Colon (tissue), 2 donors: ENCODE measurements at regions not wholly inside any gene's neighbourhood (a gene's known extent, or its start where the extent isn't known, plus 50 kb on each side); places are given as distances from the start of the nearest gene placed in this dataset.

Experiments
- FAIRE-seq: peaks from 2 replicates; lab custom pipeline; 2012; peaks lifted over from hg19 to GRCh38; lab: Jason Lieb, UNC
- donor health status: control.
- donor health status: control.

GRCh38 chr20:52864916-52865605, 107.1 kb upstream of the TSHZ2 start:
- FAIRE-seq, result no peak

- no peak for FAIRE-seq
Observed at GRCh38 chr20:52859156-52859876, 112.8 kb upstream of the TSHZ2 start.

DNA sequence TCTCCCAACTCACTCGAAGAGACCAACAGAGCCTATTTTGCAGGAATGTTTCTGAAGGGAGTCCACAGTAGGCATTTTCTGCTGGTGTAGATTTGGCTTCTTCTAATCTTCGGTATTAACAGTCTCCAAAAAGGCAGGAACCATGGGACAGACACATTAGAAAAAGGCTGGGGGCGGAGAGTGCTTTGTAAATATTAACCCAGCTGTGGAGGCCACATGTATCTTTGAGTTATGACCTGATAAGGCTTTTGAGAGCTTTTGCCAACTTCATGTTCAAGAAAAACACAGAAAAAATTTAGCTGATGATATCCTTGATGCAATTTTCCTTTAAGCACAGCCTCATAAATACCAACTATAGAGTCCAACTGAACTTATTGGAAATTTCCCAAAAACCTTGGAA, 119.4 kb upstream of the TSHZ2 start:
- no peak for FAIRE-seq

- no peak for FAIRE-seq
Observed at GRCh38 chr20:52847731-52848359, 124.3 kb upstream of the TSHZ2 start.

DNA sequence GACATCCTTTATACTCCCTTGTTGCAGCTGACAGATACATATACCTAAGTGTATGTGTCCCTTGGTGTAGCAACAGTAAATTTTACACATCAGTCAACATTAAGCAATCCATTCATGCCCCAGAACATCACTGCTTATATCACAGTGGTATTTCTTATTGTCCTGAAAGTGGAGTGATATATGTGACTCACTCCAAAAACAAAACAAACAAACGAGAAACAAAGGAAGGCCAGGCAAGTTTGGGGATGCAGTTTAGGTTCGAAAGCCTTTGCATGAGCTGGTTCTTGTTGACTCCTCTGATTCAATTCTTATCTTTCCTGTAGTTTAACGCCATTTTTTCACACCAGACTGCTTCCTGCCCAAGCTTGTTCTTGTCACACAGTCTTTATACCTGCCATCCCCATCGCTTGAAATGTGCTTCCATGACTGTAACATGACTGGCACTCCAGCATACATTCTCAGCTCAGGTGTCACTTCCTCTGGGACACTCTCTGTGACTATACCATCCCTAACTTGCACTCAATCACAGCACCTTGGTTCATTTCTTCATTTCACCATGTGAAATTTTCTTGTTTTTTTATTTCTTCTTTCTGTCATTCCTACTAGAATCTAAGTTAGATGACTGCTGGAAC, 125.0 kb upstream of the TSHZ2 start:
- no peak for FAIRE-seq

GRCh38 chr20:52845044-52845443, 127.1 kb upstream of the TSHZ2 start:
- no peak for FAIRE-seq

DNA sequence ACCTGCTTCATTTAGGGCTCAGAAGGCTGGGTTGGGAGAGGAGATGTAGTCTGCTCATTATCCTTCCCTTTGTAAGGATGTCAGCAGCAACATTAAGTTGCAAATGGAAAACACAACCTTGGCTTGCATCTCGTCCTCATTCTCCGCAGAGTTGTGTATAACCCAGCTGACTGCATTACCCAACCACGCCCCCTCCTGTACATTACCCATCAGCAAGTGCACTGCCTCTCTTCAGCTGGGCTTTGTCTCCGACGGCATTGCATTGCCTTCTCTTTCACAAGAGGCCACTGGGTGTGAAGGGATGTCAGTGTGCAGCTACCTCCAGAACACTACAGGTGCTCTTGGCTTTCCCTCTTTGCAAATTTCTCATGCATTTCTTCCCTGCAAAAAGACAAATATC, 128.7 kb upstream of the TSHZ2 start:
- no peak for FAIRE-seq

- no peak for FAIRE-seq
Observed at GRCh38 chr20:52841003-52841402, 131.2 kb upstream of the TSHZ2 start.

- FAIRE-seq, result no peak
Observed at GRCh38 chr20:52840041-52840440, 132.1 kb upstream of the TSHZ2 start.

DNA sequence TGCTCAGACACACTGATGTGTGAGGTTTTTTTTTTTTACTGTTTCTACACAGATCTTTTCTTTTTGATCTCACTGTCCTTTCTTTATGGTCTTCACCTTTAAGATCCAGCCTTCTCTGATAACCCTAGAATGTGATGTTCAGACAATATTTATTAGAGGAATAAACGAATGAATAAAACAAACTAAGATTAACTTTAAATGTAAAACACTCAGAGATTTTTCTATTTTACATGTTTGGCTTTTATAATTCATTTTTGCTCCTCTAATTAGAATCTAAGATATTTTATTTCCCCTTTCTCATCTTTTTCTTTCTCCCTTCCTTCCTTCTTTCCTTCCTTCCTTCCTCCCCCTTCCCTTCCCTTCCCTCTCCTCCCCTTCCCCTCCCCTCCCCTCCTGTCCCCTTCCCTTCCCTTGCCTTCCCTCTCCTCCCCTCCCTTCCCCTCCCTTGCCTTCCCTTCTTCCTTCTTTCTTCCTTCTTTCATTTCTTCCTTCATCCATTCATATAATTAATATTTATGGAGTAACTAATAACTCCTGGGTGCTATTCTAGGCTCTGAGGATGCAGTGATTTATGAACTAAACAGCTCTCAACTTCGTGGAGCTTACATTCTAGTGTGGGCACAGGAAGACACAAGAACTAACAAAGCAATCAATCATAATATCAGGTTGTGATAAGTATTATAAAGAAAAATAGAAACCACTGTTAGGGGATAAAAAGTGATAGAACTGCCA, 133.5 kb upstream of the TSHZ2 start:
- no peak for FAIRE-seq

- no peak for FAIRE-seq
Observed at GRCh38 chr20:52837378-52837777, 134.8 kb upstream of the TSHZ2 start.

GRCh38 chr20:52833901-52834300, 138.3 kb upstream of the TSHZ2 start:
- FAIRE-seq, result no peak

DNA sequence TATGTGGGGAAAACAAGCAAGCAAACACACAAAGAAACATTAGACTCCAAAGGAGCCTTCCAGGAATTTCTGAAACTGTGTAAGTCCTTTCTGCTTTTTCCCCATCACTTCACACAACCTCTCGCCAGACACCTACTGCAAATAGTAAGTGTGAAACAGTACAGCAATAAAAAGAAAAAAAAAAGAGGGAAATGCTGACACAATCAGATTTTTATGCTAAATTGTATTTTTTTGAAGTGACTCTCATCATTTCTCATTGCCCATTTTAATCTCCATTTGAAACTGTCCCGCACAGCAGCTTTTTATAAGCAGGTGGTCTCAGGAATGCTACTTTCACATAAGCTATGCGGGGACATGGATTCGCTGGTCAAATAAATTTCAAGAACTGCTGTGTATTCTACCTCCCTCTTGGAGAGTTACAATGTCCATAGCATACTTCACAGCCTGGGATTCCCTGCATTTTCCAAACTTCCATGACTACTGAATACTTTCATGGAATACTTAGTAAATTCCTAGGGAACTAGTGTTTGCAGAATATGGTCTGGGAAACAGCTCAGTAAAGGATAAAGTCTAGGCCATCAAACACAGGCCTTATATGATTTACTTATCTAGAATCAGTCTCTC, 139.9 kb upstream of the TSHZ2 start:
- FAIRE-seq, result no peak

- FAIRE-seq, result no peak
Observed at GRCh38 chr20:52830598-52830997, 141.6 kb upstream of the TSHZ2 start.

DNA sequence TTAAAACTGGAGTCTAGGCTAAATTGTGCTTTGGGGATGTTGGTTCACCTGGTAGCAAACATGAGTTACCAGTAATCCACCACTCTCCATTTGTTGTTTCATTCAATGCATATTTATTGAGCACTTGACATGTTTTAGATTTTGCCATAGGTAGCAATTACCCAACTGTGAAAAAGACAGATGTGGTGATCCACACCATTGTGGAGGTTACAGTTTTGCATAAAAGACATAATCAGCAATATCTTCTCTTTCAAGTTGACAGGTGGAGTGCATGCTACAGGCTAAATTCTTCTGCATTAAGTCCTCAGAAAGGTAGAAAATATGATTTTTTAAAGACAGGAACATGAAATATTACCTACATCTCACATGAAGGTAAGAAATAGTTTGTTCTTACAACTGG, 143.0 kb upstream of the TSHZ2 start:
- FAIRE-seq, result no peak

DNA sequence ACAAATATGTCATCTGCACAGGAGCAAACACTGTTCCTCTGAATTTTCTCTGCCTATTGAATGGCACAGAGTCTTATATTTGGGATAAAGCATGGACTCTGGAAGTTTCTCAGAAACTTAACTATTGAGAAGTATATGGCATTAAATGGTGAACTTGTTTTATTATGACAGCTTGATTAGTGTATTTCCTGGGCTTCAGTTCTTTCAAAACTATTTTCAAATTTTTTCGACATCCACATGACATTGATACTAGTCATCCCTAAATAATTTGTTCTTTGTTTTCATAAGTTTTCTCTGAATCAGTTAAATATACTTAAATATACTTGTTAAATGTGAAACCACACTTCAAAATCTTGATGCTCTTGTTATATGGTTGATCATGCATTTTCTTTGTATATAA, 144.0 kb upstream of the TSHZ2 start:
- no peak for FAIRE-seq

DNA sequence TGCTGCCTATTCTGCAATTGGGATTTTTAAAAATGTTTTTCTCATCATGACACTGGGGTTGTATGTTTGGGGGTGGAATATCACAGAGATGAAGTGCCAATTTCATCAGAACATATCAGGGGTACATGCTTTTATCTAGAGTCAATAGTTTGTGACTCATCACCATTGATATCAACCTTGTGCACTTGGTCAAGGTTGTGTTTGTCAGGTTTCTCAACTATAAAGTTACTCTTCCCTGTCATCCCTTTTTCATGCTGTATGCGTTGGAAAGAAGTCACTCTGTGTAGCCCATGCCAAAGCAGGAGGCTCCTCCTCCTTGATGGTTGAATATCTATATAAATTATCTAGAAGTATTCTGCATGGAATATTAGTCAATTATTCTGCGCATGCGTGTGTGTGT, 145.4 kb upstream of the TSHZ2 start:
- FAIRE-seq, result no peak

DNA sequence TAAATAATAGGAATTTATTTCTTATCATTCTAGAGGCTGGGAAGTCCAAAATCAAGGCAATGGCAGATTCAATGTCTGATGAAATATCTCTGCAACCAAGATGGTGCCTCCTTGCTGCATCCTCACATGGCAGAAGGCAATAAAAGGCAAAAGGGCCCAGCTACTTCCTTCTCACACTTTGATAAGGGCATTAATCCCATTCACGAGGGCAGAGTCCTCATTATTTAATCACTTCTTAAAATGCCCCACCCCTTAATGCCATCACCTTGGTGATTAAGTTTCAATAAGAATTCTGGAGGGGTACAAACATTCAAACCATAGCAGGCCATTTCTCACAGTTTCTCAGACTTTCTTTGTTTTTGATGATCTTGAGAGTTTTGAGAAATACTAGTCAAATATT, 145.8 kb upstream of the TSHZ2 start:
- no peak for FAIRE-seq

- FAIRE-seq, result no peak
Observed at GRCh38 chr20:52824494-52825216, 147.5 kb upstream of the TSHZ2 start.

GRCh38 chr20:52823303-52823702, 148.9 kb upstream of the TSHZ2 start:
- FAIRE-seq, result no peak

- no peak for FAIRE-seq
Observed at GRCh38 chr20:52820641-52821292, 151.4 kb upstream of the TSHZ2 start.
